H1 (cell line): ENCODE measurements at regions not wholly inside any gene's neighbourhood (a gene's known extent, or its start where the extent isn't known, plus 50 kb on each side); places are given as distances from the start of the nearest gene placed in this dataset.

Experiments
- CTCF ChIA-PET: fragments of 300-600 bp; sonication (Branson Sonifier 250); formaldehyde crosslinking; loops from one replicate; lab custom pipeline; 2021; ENCODE audit not compliant: partially characterized antibody; lab: Charles Lee
- POLR2A ChIA-PET: fragments of 300-600 bp; sonication (Branson Sonifier 250); formaldehyde crosslinking; loops from one replicate; lab custom pipeline; 2021; ENCODE audit warnings: inconsistent platforms; ENCODE audit not compliant: partially characterized antibody; lab: Charles Lee
- DNase-seq, 2 experiments: peaks; one replicate each; pipeline versions ENCODE4 v3.0.0 to v3.0.0-alpha.2; 2010 to 2022; ENCODE audit warnings: low spot score in 2 of 2, low read depth in 1 of 2, mixed read lengths in 1 of 2
- FAIRE-seq: peaks from 2 replicates; lab custom pipeline; 2011; peaks lifted over from hg19 to GRCh38; lab: Jason Lieb, UNC
- H2AFZ ChIP-seq: 2 replicates; pipeline ENCODE4 v1.8.1; 2012; ENCODE audit warnings: low read length, inconsistent platforms
- H2AK5ac ChIP-seq: 2 replicates; pipeline ENCODE4 v1.6.1; 2013; ENCODE audit warnings: low read depth, low read length
- H2BK120ac ChIP-seq: replicated peaks from 2 replicates; pipeline ENCODE3; 2013; ENCODE audit warnings: low read depth, low read length, inconsistent platforms
- H2BK12ac ChIP-seq: 2 replicates; pipeline ENCODE4 v1.6.1; 2013; ENCODE audit warnings: low read depth, low read length
- H2BK15ac ChIP-seq: 2 replicates; pipeline ENCODE4 v1.6.1; 2013; ENCODE audit warnings: low read length
- H2BK20ac ChIP-seq: 2 replicates; pipeline ENCODE4 v1.6.1; 2013; ENCODE audit warnings: low read length
- H2BK5ac ChIP-seq: 2 replicates; pipeline ENCODE4 v1.6.1; 2013; ENCODE audit warnings: low read depth, low read length
- H3K14ac ChIP-seq: 2 replicates; pipeline ENCODE4 v1.6.1; 2013; ENCODE audit warnings: inconsistent platforms; ENCODE audit not compliant: insufficient read length
- H3K18ac ChIP-seq: 2 replicates; pipeline ENCODE4 v1.6.1; 2013; ENCODE audit warnings: low read length; ENCODE audit errors: extremely low read depth
- H3K23ac ChIP-seq: 2 replicates; pipeline ENCODE4 v1.6.1; 2013; ENCODE audit warnings: inconsistent platforms; ENCODE audit not compliant: insufficient read length
- H3K23me2 ChIP-seq: 2 replicates; pipeline ENCODE4 v1.6.1; 2013; ENCODE audit warnings: low read depth, low read length
- H3K27ac ChIP-seq: 2 replicates; pipeline ENCODE4 v1.6.1; 2011; ENCODE audit warnings: low read depth, low read length, inconsistent platforms
- H3K27me3 ChIP-seq, 4 experiments: replicated peaks in 1 of 4; 1 replicate in 1 of 4; 2 replicates in 3 of 4; pipeline versions ENCODE4 v1.6.1 to v1.8.1; 2011 to 2013; ENCODE audit warnings: low read length in 3 of 4, mild to moderate bottlenecking in 3 of 4, inconsistent platforms in 2 of 4, mixed read lengths in 2 of 4, moderate library complexity in 1 of 4; ENCODE audit not compliant: control insufficient read depth in 3 of 4, insufficient read depth in 3 of 4; ENCODE audit errors: extremely low read depth in 1 of 4
- H3K36me3 ChIP-seq, 4 experiments: 2 replicates each; pipeline versions ENCODE4 v1.6.1 to v1.8.1; 2011 to 2013; ENCODE audit warnings: mild to moderate bottlenecking in 4 of 4, low read length in 3 of 4, moderate library complexity in 2 of 4, control low read depth in 1 of 4, inconsistent platforms in 1 of 4; ENCODE audit not compliant: insufficient read depth in 4 of 4, control insufficient read depth in 2 of 4
- H3K4ac ChIP-seq: replicated peaks from 2 replicates; pipeline ENCODE3; 2013; ENCODE audit warnings: low read length, low read depth, mixed read lengths, inconsistent platforms; ENCODE audit not compliant: insufficient read length
- H3K4me1 ChIP-seq, 4 experiments: replicated peaks in 1 of 4; 1 replicate in 1 of 4; 2 replicates in 3 of 4; pipeline versions ENCODE4 v1.6.1 to v1.8.1; 2011 to 2013; ENCODE audit warnings: low read length in 3 of 4, inconsistent platforms in 2 of 4, mixed read lengths in 1 of 4; ENCODE audit not compliant: insufficient read depth in 4 of 4, control insufficient read depth in 3 of 4
- H3K4me2 ChIP-seq, 2 experiments: 2 replicates each; pipeline versions ENCODE4 v1.6.1 to v1.8.1; 2011 to 2013; ENCODE audit warnings: low read depth in 2 of 2, low read length in 2 of 2, control low read depth in 1 of 2, inconsistent platforms in 1 of 2, mild to moderate bottlenecking in 1 of 2; ENCODE audit not compliant: insufficient read depth in 1 of 2
- H3K4me3 ChIP-seq, 4 experiments: fragments of 200-600, 300-600 bp in 1 of 4; sonication (generic), shearing (Covaris generic), sonication (Bioruptor Twin) in 1 of 4; 2 replicates each; pipeline versions ENCODE4 v1.5.1 to v1.8.1; 2011 to 2016; ENCODE audit warnings: low read length in 4 of 4, low read depth in 3 of 4, control low read depth in 2 of 4, inconsistent platforms in 2 of 4, mild to moderate bottlenecking in 2 of 4, mixed read lengths in 1 of 4, moderate library complexity in 1 of 4; ENCODE audit not compliant: insufficient read depth in 2 of 4; ENCODE audit errors: extremely low read depth in 1 of 4
- H3K56ac ChIP-seq: replicated peaks from 2 replicates; pipeline ENCODE3; 2013; ENCODE audit warnings: low read depth, mild to moderate bottlenecking, mixed read lengths, low read length, inconsistent platforms; ENCODE audit not compliant: insufficient read length
- H3K79me1 ChIP-seq: 2 replicates; pipeline ENCODE4 v1.6.1; 2013; ENCODE audit warnings: low read depth, low read length, control low read depth
- H3K79me2 ChIP-seq, 2 experiments: 2 replicates each; pipeline versions ENCODE4 v1.6.1 to v1.8.1; 2012 to 2013; ENCODE audit warnings: low read length in 2 of 2, mild to moderate bottlenecking in 2 of 2, inconsistent platforms in 1 of 2; ENCODE audit not compliant: insufficient read depth in 2 of 2, control insufficient read depth in 1 of 2
- H3K9ac ChIP-seq, 4 experiments: replicated peaks in 1 of 4; 1 replicate in 1 of 4; 2 replicates in 3 of 4; pipeline versions ENCODE4 v1.6.1 to v1.8.1; 2011 to 2013; ENCODE audit warnings: low read depth in 3 of 4, low read length in 3 of 4, control low read depth in 2 of 4, mild to moderate bottlenecking in 2 of 4, moderate library complexity in 2 of 4, inconsistent platforms in 1 of 4; ENCODE audit errors: extremely low read depth in 1 of 4
- H3K9me3 ChIP-seq, 2 experiments: 2 replicates each; pipeline versions ENCODE4 v1.6.1 to v1.8.1; 2012 to 2013; ENCODE audit warnings: mild to moderate bottlenecking in 2 of 2, moderate library complexity in 2 of 2, control low read depth in 1 of 2, inconsistent platforms in 1 of 2, low read depth in 1 of 2, low read length in 1 of 2, mixed read lengths in 1 of 2; ENCODE audit not compliant: insufficient read depth in 2 of 2
- H4K20me1 ChIP-seq, 2 experiments: replicated peaks in 1 of 2; 2 replicates each; pipeline versions ENCODE3 to v1.8.1; 2011 to 2013; ENCODE audit warnings: inconsistent platforms in 2 of 2, low read length in 2 of 2, mild to moderate bottlenecking in 1 of 2; ENCODE audit not compliant: insufficient read depth in 2 of 2, control insufficient read depth in 1 of 2
- H4K5ac ChIP-seq: 2 replicates; pipeline ENCODE4 v1.6.1; 2013; ENCODE audit warnings: low read length, low read depth, mixed read lengths, inconsistent platforms; ENCODE audit not compliant: insufficient read length
- H4K8ac ChIP-seq: 2 replicates; pipeline ENCODE4 v1.8.0; 2013; ENCODE audit warnings: mild to moderate bottlenecking, moderate library complexity, low read length, inconsistent platforms; ENCODE audit not compliant: insufficient read depth; ENCODE audit errors: extremely low read depth
- H4K91ac ChIP-seq: replicated peaks from 2 replicates; pipeline ENCODE3; 2013; ENCODE audit warnings: low read length, mixed read lengths, inconsistent platforms; ENCODE audit not compliant: insufficient read length
- BRCA1 ChIP-seq: IDR thresholded peaks from 2 replicates; pipeline ENCODE4 v1.6.1; 2012; ENCODE audit warnings: low read depth, low read length, improper control_type of control experiment
- CBX5 ChIP-seq: fragments of 300-800, 300-1000 bp; sonication (generic); IDR thresholded peaks from 2 replicates; pipeline ENCODE4 v1.7.1; 2016; ENCODE audit warnings: antibody characterized with exemption, low read length, low read depth
- EGR1 ChIP-seq: IDR thresholded peaks from 2 replicates; pipeline ENCODE4 v1.6.1; 2011; ENCODE audit warnings: low read depth, low read length, borderline replicate concordance
- GTF2F1 ChIP-seq: IDR thresholded peaks from 2 replicates; pipeline ENCODE4 v1.6.1; 2012; ENCODE audit warnings: low read depth, low read length, improper control_type of control experiment, borderline replicate concordance
- JUN ChIP-seq: IDR thresholded peaks from 2 replicates; pipeline ENCODE4 v1.6.1; 2011; ENCODE audit warnings: low read depth, mild to moderate bottlenecking, improper control_type of control experiment, low read length
- KDM1A ChIP-seq: fragments of 200-600, 300-600 bp; sonication (generic); IDR thresholded peaks from 2 replicates; pipeline ENCODE4 v1.7.1; 2016; ENCODE audit warnings: mild to moderate bottlenecking, low read length, borderline replicate concordance
- NANOG ChIP-seq: IDR thresholded peaks from 2 replicates; pipeline ENCODE4 v1.6.1; 2011; ENCODE audit warnings: low read length, low read depth, mild to moderate bottlenecking, inconsistent platforms; ENCODE audit not compliant: insufficient read depth, poor library complexity, severe bottlenecking
- SAP30 ChIP-seq: fragments of 300-600 bp; sonication (generic); IDR thresholded peaks from 2 replicates; pipeline ENCODE4 v1.7.1; 2012; ENCODE audit warnings: low read length, moderate library complexity, mild to moderate bottlenecking, inconsistent platforms; ENCODE audit not compliant: insufficient read depth, insufficient replicate concordance
- SIX5 ChIP-seq: IDR thresholded peaks from 2 replicates; pipeline ENCODE4 v1.6.1; 2011; ENCODE audit warnings: mild to moderate bottlenecking, low read depth, low read length
- TBP ChIP-seq: IDR thresholded peaks from 2 replicates; pipeline ENCODE4 v1.6.1; 2011; ENCODE audit warnings: low read depth, low read length, improper control_type of control experiment
- TEAD4 ChIP-seq: IDR thresholded peaks from 2 replicates; pipeline ENCODE4 v1.6.1; 2012; ENCODE audit warnings: low read depth, low read length, inconsistent platforms, mixed read lengths
- YY1 ChIP-seq: IDR thresholded peaks from 2 replicates; pipeline ENCODE4 v1.6.1; 2011; ENCODE audit warnings: low read depth, mild to moderate bottlenecking, low read length
- WGBS, 2 experiments: shearing (Covaris generic) in 1 of 2; methylation state at CpG; one replicate each; pipeline versions ENCODE4 v1.1.6 to v1.1.7; 2013 to 2015; ENCODE audit warnings: low lambda C conversion rate in 2 of 2, mixed read lengths in 2 of 2, inconsistent platforms in 1 of 2, low coverage in 1 of 2, missing lambda C conversion rate in 1 of 2; ENCODE audit not compliant: insufficient replicate concordance in 2 of 2, insufficient coverage in 1 of 2, insufficient read length in 1 of 2; ENCODE audit errors: extremely low coverage in 1 of 2, missing lambda C conversion rate in 1 of 2; 5-methylcytosine and 5-hydroxymethylcytosine counted together
- TF ChIP-seq, protein P1 (sequence below): IDR thresholded peaks from 2 replicates; pipeline ENCODE4 v1.6.1; 2012; ENCODE audit warnings: inconsistent platforms

GRCh38 chr11:116388146-116388545, 384.6 kb downstream of the BUD13 start:
- Histone ChIP-seq H3K9me3 (no peaks in the 10 kb centered on the region), H3K18ac (no peak overlapping the region), H2BK15ac (no peak overlapping the region), H2BK20ac (no peak overlapping the region), H4K91ac (no peak overlapping the region), H2BK5ac (no peak overlapping the region), H3K36me3 (no peaks in the 10 kb centered on the region), H2BK120ac (no peak overlapping the region), H3K27me3 (no peaks in the 10 kb centered on the region), H3K56ac (no peak overlapping the region), H3K9ac (no peak overlapping the region), H2AFZ (no peak overlapping the region), H3K79me1 (no peaks in the 10 kb centered on the region), H4K20me1 (no peaks in the 10 kb centered on the region), H3K14ac (no peak overlapping the region), H4K5ac (no peak overlapping the region), H3K23me2 (no peaks in the 10 kb centered on the region), H3K79me2 (no peaks in the 10 kb centered on the region), H3K4me1 (peaks cover 0 to 11% (median 5%) of the 10 kb centered on the region in 4 experiments; a peak in 4 of 7 replicates), H3K4ac (no peak overlapping the region), H4K8ac (no peak overlapping the region), H3K23ac (no peak overlapping the region), H3K4me2 (no peak overlapping the region), H2AK5ac (no peak overlapping the region), H3K27ac (no peak overlapping the region), H3K4me3 (no peak overlapping the region), H2BK12ac (no peak overlapping the region)
- CTCF ChIA-PET = interaction anchor here (0.7 to 1.9 kb wide), 7 partner anchors 9 to 26 kb away, joined by 3 to 7 read pairs (median 3); no protein-coding TSS in a partner anchor
- WGBS, 2 experiments = 83% methylated on average over 1 of the region's 1 CpG; no CpG with 5 or more reads in 1 of the 2 experiments
- no peak for FAIRE-seq
- POLR2A ChIA-PET = interaction anchor here (0.6 to 0.8 kb wide), 2 partner anchors 13 to 66 kb away, joined by 4 to 5 read pairs; no protein-coding TSS in a partner anchor
- DNase-seq = no peak
- TF ChIP-seq KDM1A (no peak), SAP30 (no peak), GTF2F1 (no peak), TEAD4 (no peak), YY1 (no peak), NANOG (no peak), JUN (no peak), BRCA1 (no peak), SIX5 (no peak), TBP (no peak), CBX5 (no peak), EGR1 (no peak)
- TF ChIP-seq, protein P1, sequence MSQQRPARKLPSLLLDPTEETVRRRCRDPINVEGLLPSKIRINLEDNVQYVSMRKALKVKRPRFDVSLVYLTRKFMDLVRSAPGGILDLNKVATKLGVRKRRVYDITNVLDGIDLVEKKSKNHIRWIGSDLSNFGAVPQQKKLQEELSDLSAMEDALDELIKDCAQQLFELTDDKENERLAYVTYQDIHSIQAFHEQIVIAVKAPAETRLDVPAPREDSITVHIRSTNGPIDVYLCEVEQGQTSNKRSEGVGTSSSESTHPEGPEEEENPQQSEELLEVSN = no peak
